HG02840 (cell line): ENCODE measurements at regions not wholly inside any gene's neighbourhood (a gene's known extent, or its start where the extent isn't known, plus 50 kb on each side); places are given as distances from the start of the nearest gene placed in this dataset.

Source experiments
- ATAC-seq: cut with Tn5 transposase; IDR thresholded peaks from one replicate; pipeline ENCODE4 v1.9.1; 2021; ENCODE audit warnings: mild to moderate bottlenecking, moderate library complexity, moderate number of reproducible peaks; ENCODE audit not compliant: unreplicated experiment, low FRiP score

DNA sequence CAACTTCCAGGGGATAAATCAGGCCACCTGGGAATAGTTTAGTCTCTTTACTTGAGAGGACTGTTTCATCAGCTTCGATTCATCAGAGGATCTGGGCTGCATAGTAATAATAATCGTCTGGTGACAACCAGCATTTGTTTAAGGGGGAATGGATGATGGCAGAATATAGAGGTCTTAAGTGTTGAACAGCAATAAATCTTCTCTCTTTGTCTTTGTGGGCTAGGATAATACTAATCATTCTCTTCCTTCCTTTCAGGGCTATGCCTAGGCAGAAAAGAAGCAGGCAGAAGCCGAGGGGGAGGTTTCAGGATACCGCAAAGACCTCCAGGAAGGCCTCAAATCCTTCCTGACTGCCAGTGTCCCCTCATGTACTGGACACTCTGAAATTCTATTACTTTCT, 150.4 kb upstream of the GAREM1 start:
- ATAC-seq: no peak

DNA sequence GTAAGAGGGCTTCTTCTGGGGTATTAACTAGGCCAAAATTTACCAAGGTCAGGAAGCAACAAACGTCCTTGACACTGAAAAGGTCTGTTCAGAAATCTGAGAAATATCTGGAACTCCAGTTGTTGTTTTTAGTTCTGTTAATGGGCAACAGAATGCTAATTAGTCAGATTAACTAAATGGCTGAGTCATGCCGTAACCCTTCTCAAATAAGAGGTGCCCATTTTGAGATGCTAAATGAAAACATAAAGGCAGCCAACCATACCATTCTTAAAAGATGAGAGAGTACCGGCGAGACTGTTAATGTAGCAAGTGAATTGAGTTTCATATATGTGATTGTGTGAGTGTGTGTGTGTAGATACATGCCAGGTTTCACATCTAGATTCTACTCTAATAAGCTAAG, 147.9 kb upstream of the GAREM1 start:
- ATAC-seq: no peak

GRCh38 chr18:32613821-32614220, 143.1 kb upstream of the GAREM1 start:
- ATAC-seq: no peak

DNA sequence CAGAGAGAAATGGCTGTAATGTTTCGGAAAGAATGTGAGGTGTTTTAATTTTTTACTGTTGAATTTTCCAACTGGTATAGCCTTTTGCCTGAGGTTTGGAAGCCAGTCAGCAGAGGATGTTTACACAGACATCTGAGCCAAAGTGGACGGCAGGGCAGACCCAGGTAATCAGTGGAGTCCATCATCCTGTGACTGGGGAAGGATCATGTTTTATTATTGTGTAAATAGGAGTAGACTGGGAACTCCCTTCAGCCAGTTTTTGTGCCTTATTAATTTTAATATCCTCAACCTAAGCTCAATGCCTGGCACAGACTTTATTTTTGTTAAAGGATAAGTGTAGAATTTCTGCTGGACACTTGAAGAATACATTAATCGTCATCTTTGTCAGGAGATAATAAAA, 142.0 kb upstream of the GAREM1 start:
- ATAC-seq: no peak

DNA sequence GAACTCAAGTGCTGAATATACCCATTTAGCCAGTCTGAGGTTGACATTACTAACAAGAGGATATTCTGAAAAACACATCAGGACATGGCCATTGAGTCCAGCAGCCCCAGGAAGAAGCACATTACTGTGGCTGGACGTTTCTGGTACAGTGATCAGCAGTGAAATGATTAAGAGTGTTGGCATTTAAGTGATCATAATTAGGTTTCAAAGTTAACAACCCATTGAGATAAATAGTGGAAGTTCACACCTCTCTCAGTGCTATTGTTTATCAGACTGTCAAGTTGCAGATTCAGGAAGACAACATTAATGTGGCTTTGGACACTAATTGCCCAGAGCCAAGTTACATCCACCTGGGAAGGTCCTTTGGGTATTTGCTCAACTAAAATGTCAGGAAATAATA, 139.5 kb upstream of the GAREM1 start:
- no peak for ATAC-seq

DNA sequence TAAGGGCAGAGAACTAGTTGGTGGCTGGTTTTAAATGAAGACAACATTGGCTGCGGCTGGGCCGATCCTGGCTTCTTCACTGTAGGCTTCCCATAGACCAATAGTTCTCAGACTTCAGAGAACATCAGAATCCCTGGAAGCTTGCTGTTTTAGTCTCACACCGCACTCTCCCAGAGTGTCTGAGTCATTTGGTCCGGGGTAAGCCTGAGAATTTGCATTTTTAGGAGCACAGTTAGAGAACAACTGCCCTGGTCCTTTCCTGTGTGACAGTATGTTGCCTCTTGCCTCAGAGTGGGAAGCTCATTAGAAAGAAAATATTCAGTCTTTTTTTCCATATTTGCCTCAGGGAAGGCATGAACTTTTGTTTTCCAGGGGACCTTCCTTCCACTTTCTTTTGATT, 137.1 kb upstream of the GAREM1 start:
- no peak for ATAC-seq

- no peak for ATAC-seq
Observed at GRCh38 chr18:32598144-32598543, 127.5 kb upstream of the GAREM1 start.

- ATAC-seq: no peak
Observed at GRCh38 chr18:32596501-32596900, 125.8 kb upstream of the GAREM1 start.

DNA sequence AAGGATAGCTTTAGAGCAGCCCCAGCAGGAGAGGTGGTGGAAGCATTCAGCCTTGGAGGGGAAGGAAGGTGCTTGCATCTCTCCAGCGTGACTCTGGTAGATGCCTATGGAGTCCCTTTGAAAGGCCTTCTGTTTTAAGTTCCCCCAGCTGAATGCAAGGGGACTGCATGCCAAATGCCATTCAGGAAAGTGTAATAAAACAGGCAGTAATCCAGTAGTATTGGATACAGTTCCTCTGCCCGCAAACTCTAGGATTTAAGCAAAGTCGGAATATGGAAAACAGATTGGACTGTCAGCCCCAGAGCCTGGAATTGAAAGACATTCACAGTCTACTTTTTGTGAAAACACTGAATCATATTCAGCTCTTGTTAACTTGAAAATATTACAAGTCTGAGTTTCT, 125.2 kb upstream of the GAREM1 start:
- no peak for ATAC-seq

GRCh38 chr18:32588191-32588590, 117.5 kb upstream of the GAREM1 start:
- no peak for ATAC-seq

DNA sequence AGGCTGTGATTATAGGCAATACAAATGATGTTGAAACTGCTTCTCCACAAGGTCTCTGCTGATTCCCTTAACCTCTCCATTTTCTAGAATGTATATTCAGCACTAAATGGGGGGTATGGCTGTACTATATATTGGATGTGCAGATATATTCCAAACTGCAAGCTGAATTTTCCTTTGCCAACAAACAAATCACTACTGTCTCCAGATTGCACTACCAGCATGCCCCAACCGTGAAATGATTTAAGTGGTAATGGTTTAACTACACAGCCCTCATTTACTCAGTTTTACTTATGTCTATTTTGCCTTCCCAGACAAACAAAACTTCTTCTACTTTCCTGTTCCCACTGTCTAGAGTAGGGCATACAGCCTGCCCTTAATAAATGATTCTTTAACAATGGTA, 112.7 kb upstream of the GAREM1 start:
- ATAC-seq: no peak

DNA sequence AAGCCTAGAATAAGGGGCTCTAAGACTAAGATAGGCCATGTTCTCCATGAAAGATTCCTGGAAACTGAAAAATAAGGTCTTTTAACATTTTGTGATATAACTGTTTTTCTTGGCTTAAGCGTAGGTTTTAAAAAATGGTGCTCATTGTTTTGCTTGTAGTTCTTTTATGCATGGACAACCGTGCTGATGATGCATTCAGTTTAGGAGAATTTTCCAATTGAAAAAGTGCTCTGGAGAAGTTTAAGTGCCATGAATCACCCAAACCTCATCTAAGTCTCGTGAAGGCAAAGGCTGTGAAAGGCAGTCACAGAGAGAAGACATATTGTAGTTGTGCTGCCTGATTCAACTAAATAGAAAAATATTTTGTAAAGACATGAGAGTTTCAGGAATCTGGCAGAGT, 111.8 kb upstream of the GAREM1 start:
- ATAC-seq: no peak

DNA sequence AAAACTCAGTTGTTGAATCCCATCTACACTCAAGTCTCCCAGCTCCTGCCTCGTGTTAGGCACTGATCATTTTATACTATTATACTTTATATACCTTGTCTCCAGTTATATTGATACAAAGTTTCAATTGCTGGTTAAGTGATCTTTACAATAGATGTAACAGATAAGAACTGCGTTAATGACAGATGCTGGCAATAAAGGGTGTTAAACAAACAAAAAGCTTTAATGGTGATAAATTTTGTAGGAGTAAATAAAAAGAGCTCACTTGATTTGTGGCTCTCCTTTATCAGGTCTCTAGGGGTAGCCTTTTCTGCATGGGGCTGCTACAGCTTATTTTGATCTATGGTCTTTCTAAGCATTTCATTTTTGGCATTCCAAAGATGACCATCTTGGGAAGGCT, 106.9 kb upstream of the GAREM1 start:
- no peak for ATAC-seq

DNA sequence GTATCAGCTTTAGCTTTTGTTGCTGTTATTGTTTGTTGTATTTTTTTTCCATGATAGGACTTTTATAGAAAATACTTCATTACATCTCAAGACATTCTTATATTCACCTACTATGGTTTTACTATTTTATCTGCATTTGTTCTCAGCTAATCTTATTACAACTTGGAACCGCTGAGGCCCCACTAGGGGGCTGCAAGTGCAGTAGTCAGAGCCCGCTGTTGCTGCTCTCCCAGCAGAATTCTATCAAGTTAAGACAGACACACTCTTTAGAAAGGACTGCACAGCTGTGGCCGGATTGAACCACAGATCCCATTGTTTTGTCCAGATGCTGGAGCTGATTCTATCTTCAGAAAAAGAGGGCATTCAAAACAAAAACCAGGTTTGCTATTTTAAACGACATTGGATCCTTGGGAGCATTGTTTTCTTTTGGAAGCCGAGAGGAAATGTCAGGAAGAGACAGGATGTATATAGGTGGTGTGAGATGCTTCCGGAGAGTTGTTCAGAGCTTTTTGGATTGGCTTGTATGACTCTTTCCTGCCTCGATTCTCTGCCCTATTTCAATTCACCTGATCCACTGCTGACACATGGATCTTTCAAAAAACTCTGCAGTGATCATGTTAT, 105.7 kb upstream of the GAREM1 start:
- no peak for ATAC-seq

GRCh38 chr18:32566960-32567359, 96.3 kb upstream of the GAREM1 start:
- no peak for ATAC-seq

DNA sequence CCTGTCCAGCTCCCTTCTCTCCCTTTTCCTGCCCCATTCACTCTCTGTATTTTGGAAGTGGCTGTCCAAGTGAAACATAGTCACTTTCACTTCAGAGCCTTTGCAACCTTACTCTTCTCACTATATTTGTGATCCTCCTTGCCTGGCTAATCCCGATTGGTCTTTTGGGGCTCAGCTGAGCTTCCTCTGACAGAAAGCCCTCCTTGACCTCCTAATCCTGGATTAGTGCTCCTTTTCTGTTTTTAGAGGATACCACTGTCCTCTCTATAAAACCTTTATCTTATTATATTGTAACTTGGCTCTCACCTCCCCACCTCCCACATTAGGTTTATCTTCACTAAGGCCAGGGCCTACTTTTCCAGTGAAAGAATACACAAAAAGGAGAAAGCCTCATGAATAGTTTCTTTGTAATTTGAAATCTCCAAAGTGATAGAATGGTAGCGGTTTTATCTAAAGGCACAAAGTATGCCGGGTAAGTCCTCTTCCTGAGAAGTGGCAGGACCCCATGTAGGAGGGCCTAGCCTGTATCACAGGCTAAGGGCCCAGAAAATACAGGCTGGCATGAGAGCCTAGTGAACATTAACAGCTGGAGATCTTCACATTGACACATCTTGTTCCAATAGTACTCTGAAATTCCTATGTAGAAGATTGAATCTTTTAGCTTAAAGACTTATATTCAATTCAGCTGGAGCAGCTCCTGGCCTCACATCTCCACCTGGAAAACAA, 83.1 kb upstream of the GAREM1 start:
- no peak for ATAC-seq

DNA sequence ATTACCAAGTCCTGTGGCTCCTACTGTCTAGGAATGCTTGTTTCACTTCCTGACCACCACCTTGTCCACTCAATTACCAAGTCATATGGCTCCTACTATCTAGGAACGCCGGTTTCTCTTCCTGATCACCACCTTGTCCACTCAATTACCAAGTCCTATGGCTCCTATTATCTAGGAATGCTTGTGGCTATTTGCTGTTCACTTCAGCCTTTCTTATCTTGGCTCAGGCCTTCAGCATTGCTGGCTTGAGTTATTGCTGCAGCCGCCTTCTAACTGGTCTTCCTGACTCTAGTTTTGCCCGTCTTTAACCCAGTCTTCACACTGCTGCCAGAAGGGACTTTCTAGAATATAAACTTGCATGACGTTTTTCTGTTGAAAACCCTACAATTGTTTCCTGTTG, 82.5 kb upstream of the GAREM1 start:
- no peak for ATAC-seq

DNA sequence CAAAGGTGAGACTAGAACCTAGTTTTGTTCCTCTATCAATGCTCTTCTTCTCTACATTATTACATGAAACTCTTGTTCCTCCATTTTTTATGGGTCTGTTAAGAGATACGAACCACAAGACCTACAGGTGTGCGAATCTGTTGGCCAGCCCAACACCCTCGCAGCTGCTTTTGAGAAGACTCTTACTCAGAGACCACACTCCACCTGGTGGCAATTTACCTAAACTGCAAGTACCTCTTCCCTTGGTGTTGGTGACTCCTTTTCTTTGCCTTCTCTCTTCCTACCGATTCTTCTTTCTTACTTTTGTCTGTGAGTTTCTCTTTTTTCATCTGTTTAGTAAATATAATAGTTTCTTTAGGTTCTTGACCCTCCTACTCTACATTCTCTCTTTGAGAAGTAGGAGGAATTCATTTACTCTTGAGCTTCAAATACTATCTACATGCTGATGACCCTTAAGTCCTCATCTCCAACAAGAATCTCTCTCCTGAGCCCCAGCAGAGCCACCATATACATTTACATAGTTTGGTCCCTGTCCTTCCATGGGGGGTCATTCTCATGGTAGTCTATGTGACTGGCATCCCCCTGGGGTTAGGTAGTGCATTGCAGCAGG, 81.8 kb upstream of the GAREM1 start:
- peak; percentile 71 for ATAC-seq

DNA sequence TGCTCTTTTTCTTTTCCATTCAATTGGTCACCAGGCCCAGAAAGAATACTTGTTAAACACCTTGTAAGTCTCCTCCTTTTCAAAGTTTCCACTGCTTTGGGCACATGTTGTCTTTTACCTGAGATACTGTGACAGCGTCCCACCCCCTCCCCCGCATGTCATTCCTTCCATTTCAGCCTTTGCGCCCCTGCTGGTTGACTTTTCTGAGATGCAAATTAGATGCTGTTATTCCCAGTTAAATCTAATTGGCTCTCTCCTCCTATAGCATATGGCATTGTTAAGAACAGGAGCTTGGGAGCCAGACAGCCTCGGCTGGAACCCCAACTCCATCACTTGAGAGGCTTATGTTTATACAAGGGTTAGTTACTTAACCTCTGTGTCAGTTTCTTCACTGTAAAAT, 80.3 kb upstream of the GAREM1 start:
- no peak for ATAC-seq

GRCh38 chr18:32549248-32550110, 78.8 kb upstream of the GAREM1 start:
- ATAC-seq: peak; percentile 71

- ATAC-seq: no peak
Observed at GRCh38 chr18:32548688-32549087, 78.0 kb upstream of the GAREM1 start.
